Sigmoid colon (tissue), 4 donors: ENCODE measurements at regions not wholly inside any gene's neighbourhood (a gene's known extent, or its start where the extent isn't known, plus 50 kb on each side); places are given as distances from the start of the nearest gene placed in this dataset.

Experiments used
- CTCF ChIP-seq, 4 experiments: fragments of 450-650 bp in 3 of 4; fragments of 200-600 bp in 1 of 4; IDR thresholded peaks; one replicate each; pipeline ENCODE4 v1.5.1; 2016 to 2019; ENCODE audit warnings: antibody characterized with exemption in 4 of 4, mild to moderate bottlenecking in 3 of 4, moderate library complexity in 2 of 4
- EP300 ChIP-seq, 4 donors: sonication (generic); formaldehyde crosslinking; IDR thresholded peaks; one replicate each; pipeline ENCODE4 v1.6.1; 2017; ENCODE audit warnings: antibody characterized with exemption in 4 of 4
- POLR2A ChIP-seq, 2 donors: fragments of 450-650 bp; IDR thresholded peaks; one replicate each; pipeline ENCODE4 v1.6.1; 2016; ENCODE audit warnings: antibody characterized with exemption in 2 of 2, mild to moderate bottlenecking in 2 of 2, moderate library complexity in 2 of 2
- POLR2AphosphoS5 ChIP-seq, 4 donors: sonication (generic); formaldehyde crosslinking; IDR thresholded peaks; one replicate each; pipeline ENCODE4 v1.6.1; 2017; ENCODE audit warnings: antibody characterized with exemption in 4 of 4

GRCh38 chr7:46143949-46144917 lies 223.2 kb upstream of the IGFBP3 start:
- TF ChIP-seq CTCF (IDR thresholded peaks at IDR 0.05) = no peak
- no peak for TF ChIP-seq POLR2A (IDR thresholded peaks at IDR 0.05)
- TF ChIP-seq POLR2AphosphoS5 (IDR thresholded peaks at IDR 0.05) = no peak
- TF ChIP-seq EP300 (IDR thresholded peaks at IDR 0.05) = no peak
